8988T (cell line): ENCODE measurements at regions not wholly inside any gene's neighbourhood (a gene's known extent, or its start where the extent isn't known, plus 50 kb on each side); places are given as distances from the start of the nearest gene placed in this dataset.

ENCODE experiments used
- DNase-seq: peaks from one replicate; pipeline ENCODE4 v3.0.0; 2011

DNA sequence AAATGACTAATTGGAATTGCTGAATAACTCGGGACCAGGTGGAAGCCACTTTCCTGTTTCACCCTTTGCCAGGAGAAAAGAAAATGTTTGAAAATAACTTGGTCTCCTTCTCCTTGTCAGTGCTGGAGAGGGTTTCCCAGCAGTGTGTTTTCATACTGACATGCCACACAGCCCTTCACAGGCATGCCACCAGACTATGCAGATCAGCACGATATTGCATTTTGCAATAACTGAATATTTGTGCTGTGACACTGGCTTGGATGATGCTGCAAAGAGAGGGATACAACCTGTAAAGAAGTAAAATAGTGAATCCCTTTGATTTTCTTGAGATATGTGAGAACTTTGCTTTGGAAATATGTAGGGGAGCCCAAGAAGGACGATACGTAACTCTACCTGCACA lies 200.0 kb upstream of the NAV2 start:
- no peak for DNase-seq

DNA sequence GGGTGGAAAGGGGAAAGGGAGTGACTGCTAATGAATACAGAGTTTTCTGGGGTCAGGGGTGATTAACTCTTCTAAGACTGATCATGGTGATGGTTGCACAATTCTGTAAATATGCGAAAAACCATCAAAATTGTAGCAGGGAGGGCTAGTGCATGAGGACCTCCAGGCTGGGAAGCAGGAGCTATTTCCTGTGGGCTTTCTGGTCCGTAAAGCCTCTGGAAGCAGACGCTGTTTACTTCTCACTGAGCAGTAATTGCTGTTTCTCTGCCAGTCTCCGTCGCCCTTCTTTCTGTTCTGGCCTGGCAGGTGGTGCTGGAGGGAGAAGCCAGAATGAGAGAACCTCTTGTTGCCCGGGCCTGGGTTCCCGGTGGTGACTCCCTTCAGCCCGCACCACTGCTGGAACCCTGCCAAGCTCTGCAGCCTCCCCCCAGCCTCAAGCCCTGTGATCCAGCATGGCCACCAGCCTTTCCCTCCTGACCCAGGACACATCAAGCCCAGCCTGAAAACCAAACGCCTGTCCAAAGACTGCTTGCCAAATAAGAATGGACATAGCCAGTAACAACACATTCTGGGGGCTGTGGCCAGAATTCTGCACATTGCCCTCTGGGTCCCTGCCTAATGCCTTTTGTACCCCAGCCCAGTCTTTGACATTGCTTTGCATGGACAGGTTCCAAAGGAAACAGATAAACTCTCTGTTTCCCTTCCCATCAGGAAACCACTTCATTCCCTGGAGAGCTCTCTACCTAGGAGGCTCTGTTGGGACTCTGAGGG lies 201.0 kb upstream of the NAV2 start:
- no peak for DNase-seq

DNA sequence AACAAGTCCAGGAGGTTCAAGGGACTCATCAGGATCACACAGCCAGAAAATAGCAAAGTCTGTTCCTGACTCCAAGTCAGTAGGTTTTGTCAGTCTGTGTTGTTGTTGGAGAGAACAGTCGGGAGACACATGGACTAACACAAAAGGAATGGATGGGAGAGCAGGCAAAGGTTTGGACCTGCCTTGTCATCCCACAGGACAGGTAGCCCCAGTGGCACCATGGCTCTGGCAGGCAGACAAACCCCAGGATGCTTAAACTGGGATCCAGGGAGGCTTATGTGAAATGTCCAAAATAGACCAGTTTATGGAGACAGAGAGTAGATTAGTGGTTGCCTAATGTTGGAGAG lies 201.6 kb upstream of the NAV2 start:
- DNase-seq: no peak

DNA sequence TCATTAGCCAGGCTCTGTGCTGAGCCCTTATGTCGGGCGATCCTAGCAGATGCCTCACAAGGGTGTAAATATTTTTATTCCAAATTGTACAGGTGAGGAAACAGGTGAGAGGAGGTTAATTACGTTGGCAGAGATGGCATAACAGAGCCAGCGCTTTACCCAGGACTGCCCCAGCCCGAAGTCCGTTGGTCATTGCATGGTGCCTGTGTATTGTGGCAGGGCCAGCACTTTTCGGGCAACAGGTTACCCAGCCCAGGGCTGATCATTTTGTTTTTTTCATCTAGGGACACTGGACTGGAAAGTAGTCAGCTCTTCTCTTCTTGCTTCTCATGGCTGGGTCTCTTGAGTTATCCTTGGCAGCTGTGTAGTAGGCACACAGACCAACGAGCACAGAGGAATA lies 202.2 kb upstream of the NAV2 start:
- DNase-seq: no peak

DNA sequence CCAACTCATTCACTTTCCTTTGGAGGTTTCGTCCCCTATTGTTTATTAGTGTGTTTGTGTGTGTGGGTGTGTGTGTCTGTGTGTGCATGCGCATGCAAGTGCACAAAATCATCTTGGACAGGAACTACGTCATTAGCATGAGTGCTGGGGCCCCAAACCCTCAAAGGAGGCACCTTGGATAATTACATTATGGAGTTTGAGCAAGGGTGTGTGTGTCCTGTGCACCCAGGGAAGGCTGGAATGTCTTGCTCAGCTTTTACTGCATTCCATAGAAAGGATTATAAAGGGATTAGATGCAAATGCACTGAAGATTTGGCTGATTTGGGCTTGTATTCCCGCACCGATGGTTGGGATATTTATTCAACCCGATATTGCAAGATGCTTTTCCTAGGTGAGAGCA lies 203.4 kb upstream of the NAV2 start:
- no peak for DNase-seq

DNA sequence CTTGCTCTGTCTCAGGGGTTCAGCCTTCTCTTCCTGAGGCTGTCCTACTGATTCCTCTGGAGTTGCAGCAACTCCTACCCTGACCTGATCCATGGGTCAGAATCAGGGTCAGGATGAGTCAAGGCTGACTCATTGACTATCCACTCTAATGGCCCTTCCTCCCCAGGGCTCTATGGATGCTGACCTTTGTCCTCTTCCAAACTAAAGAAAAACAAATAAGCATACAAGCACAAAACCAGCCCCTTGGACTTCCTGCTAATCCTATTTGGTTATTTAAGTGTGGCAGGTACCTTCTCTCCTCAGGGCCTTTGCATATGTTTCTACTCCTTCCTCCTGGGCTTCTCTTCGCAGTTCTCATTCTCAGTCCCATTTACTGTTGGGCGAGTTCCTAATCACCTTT lies 204.5 kb upstream of the NAV2 start:
- DNase-seq: no peak

DNA sequence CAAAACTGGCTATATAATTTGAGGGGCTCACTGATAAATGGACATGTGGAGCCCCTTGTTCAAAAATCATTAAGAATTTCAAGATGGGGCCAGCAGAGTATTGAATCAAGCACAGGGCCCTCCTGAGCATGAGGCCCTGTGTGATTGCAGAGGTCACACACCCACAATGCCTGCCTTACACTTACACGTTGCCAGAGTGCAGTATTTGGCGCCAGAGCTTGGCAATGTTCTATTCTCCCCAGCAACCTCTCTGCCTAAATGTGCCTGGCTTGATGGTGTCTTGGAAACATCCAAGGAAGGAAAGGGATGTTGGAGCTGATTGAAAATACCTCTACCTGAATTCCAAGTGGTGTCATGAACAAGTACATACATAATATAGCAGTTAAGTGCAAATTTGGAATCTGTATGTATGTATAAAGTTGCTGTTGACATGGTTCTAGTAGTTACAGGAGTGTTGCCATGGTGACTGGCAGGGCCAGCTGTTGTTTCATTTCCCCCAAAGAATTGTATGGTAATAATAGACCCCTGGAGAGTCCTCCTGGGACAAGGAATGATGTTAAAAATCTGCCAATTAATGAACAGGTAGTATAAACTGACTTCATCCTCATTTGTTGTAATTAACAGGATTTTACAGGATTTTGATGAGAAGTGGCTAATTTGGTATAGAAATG lies 205.7 kb upstream of the NAV2 start:
- no peak for DNase-seq

DNA sequence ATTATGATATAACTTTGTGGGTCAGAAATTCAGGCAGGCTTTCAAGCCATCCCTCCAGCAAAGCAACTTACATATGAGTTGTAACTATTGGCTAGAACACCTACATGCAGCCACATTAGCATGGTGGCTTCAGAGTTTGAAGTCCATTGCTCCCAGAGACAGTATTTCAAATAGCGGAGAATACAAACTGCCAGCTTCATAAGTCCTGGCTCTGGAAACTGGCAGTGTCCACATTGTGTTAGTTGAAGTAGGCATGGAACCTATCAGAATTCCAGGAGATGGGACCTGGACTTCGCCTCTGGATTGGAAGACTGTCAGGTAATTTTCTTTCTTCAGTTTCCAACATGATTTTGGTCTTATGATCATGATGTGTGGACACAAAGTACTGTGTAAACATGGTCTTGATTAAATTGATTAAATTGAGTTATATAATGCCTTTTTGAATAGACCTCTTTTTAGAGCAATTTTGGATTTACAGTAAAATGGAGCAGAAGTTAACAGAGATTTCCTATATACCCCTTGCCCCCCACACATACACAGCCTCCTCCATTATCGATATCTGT lies 209.9 kb upstream of the NAV2 start:
- DNase-seq: no peak

DNA sequence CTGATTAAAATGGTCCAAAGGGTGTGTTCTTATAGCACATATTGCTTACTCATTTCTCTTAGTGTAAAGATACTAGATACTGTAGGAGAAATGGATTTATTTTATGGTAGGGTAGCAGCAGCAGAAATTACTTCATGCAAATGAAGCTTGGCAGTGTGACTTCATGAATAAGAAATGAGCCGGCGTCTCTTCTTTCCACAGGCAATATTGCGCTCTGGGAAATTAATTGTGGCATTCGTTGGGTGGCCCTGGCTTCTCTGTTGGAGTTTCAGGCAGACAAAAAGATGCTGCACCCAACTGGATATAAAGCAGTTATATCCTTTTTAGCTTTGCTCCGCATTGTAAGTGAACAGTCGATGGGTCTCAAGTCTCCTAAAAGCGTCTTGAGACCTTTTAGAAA lies 211.0 kb upstream of the NAV2 start:
- no peak for DNase-seq

DNA sequence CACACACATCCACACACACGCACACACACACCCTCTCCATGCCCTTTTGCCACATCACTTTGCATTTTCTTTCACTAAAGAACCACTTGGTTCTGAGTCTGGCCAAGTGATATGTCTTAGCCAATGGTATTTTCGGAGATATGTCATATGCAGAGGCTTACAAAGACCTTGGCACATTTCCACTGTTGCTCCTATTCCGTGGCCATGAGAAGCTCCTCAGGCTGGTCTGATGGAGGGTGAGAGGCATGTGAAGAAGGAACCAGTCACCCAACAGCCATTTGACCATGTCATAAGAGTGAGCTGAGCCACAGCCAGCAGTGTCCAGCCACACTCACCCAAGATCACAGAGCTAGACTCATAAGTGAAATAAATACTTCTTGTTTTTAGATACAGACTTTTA lies 212.6 kb upstream of the NAV2 start:
- no peak for DNase-seq

DNA sequence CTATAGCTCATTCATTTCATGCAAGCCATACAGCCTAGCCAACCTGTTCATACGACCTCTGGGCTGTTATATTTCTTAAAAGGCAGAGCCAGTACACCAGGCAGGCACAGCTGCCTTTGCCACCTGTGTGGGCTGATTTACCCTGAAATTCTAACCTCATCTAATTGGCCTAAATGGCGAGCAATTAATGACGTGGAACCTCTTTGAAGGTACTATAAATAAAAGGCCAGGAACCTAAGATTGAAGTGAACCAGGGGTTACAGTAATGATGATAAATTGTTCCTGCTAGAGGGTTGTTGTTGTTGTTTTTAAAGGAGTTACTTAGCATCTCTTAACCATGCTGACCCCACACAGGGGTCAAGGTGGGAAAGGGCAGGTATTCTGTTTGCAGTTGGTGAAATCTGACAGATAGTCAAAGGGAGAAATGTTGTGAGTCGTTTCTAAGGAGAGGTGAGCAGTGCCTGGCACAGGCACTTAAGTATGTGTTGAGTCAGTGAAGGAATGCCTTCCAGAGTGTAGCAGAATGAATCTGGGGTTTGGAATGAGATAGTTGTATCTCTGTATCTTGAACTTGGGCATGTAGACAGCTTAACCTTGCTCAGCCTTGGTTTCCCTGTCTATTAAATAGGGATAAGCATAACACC lies 213.5 kb upstream of the NAV2 start:
- no peak for DNase-seq

DNA sequence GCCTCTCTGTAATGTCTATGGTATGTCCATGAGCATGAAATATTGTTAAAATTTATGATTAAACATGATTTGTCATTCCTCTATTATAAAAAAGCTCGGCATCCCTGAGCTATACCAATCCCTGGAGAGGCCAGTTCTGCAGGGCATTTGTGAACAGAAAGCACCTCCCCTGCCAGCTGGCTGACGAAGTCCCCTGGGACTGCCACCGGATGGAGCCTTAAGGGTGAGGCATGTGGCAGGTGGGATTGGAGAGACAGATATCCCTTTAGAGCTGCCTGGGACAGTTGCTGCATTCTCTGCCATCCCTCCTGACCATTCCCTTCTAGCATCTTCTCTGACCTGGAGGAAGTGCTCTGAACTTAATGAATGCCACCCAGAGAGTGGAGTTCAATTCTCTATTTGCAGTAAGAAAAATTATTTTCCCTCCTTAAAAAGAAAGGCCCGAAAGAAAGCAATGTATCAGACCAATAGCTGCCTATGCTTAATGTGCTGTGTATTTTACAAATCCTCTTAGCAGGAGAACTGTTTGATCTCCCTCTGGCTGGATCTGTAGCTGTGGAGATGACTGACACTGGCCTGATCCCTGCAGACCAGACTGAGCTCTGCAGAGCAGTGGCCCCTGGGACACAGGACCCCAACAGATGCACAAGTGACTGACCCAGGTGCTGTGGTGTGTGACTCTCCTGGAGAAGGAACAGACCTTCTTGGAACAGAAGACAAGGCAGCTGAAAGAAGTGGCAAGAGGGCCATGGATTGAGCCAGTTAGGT lies 219.0 kb upstream of the NAV2 start:
- no peak for DNase-seq

DNA sequence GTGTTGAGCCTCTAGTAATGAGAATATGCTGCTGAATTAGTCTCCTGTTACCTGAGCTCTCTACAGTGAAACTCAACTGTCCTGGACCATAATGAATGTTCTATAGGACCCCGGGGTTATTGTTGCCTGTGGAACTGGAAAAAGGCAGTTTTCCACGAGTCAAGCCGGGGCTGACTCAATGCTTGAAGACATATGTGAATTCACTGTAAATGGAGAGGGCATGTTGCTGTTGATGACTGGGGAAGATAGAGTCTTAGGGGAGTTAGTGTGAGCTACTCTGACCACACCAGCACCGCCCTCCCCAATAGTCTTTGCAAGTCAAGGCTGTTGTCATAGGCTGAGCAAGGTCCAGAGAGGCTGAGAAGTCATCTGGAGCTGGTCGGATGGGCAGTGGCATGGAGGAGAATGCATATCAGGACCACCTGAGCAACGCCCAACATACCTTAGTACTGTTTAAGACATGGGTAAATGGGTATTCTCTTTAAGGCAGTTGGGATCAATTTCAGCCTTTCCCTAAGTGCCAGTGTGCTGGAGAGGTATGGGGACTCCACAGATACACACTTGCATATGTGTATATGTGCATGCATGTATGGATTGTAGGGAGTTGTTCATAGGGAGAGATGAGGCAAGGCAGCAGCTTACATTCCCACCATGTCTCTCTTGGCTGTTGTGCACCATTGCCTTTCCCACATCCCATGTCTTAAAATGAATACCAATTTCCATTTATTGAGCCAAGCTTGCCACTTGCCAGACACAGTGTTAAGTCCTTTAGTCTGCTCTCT lies 230.1 kb upstream of the NAV2 start:
- DNase-seq: no peak

DNA sequence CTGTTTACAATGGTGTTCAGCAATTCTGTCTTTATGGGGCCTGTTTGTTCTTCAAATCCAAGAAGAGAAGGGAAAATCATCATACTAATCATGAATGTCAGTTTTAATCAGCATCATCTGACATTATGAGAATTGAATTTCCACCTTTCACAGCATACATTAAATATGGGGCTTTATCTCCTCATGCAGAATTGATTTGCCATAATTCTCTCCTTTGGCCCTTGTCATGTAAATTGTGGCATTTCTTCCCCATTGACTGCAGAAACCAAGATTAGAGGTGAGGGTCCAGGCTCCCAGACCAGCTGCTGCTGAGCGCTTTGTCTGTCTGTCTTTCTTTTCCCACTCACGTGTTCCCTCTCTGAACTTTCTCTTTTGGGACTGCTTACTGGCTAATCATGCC lies 232.1 kb upstream of the NAV2 start:
- DNase-seq: no peak

DNA sequence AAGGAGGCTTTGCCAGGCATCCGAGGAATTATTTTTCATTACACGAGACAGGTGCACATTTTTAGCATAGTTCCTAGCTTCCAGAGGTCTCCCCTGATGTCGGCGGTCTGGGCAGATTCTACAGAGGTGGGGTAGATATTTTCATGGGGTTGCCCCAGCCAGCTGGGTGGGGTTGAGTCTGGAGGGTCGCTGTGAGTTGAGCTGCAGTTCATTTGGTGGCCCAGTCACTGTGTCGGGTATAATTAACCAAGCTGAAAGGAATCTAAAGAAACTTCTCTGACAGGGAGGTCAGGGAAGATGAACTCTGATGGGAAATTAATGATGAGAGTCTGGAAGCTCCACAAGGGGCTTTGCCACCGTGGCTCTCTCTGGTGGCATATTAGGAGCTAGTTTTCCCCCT lies 233.7 kb upstream of the NAV2 start:
- DNase-seq: no peak

DNA sequence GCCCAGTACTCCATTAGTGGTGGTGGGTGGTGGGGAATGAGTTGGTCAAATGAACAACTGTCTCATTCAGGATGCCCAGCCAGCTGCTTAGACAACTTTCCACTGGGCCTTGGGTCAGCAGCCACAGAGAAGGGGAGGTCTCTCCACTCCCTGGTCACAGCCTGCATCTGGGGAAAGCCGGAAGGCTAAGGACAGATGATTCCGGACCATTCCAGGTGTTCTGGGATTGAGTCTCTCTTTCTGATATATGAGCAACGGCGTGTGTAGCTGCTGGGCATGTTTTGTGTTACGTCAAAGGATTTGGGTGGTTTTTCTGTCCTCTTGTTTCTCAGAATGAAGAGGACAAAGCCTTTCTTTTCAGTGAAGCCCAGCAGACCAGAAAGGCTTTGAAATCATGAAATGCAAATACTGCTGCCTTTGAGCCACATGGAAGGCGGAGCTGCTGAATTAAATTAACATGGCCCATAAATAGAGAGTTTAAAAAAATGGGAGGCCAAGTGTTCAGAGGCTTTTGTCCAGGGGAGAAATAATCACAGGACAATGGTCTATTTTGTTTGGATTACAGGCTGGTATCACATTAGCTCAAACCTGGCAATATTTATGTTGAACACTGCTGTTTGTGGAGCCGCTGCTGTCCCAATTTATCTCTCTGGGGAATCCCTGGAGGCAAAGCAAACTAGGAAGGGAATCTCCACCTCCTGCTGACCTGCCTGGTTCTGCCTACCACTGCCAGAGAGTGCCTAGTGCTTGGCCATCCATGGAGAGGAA lies 234.4 kb upstream of the E2F8 start:
- DNase-seq: no peak

DNA sequence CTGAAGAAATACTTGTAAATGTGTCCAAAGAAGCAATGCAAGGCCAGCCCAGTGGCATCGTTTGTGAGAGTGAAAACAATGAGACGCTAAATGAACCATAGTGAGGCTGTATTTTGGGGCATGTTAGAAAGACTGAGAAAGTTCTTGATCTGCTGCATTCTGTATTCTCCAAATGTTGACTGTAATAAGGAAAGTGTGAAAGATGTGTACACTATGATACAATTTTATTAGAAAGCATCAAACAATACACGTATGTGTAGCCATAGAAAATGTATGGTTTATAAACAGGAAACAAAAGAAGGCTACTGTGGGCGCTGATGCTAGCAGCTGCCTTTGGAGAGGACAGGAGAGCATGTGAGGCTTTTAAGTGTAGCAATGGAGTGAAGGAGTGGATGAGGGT lies 233.5 kb upstream of the E2F8 start:
- no peak for DNase-seq

DNA sequence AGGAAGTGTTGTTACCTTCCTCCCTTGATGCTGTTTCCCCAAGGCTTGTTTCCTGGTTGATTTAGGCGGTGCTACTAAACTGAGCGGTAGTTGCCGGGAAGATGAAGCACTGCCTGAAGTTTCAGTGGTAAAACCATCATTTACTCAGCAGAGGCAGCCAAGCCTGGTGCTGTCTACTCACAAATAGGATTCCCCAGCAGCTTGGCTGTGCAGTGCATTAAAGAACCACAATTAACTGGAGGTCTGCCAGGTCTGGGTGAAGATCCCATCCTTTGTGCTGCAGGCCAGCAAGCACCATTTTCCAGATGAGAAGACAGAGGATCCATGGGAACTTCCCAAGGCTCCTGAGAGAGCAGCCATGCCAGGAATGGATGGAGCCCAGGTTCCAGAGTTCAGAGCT lies 231.9 kb upstream of the E2F8 start:
- DNase-seq: no peak

DNA sequence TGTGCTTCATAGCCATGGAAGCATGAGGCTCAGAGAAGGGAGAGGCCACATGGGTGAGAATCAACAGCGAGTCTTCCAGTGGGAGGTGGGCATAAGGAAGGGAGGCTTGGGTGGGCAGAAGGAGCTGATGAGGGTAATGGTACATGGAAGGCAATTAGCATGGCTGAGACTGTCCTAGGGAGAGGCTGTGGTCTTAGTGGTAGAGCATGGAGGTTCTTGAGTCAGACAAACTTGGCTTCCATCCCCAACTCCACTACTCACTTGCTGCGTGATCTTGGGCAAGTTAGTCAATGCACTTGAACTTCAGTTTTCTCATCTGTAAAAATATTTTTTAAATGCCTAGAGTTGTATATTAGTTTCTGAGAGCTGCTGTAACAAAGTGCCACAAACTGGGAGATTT lies 227.2 kb upstream of the E2F8 start:
- DNase-seq: no peak

DNA sequence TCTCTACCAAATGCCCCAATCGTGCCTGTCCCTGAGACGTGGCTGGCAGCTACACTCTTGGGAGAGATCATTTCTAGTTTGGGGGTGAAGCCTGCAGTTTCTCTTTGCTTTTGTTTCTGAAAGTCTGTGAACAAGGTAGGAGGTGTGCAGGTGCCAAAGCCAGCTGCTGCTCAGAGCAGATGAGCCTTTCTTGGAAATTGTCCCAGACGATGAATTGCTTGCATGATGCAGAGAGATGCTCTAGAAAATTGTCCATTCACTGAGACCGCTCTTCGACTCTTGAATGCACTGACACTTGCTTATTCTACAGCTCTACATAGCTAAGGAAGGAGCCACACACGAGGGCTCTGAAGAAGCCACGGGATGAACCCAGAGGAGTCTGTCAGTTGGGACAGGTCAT lies 225.6 kb upstream of the E2F8 start:
- DNase-seq: no peak

DNA sequence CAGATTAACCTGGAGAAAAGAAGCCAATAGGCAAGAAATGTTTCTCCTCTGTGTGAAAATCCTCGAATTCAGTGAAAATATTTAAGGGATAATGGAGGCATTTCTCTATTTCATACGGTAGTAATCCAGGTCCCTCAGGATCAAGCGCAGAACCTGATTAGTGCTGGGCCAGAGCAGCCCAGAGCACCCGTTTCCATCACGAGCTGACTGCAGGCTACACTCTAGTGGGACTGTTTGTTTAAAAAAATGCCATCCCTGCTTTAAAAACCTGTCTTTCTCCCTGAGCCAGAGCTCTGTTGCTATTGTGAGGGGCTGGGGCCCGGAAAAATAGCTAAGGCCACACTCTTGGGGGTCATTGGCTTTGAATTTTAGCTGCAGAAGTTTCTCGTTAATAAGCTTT lies 223.2 kb upstream of the E2F8 start:
- DNase-seq: no peak
